ENCODE measurements at regions not wholly inside any gene's neighbourhood (a gene's known extent, or its start where the extent isn't known, plus 50 kb on each side); places are given as distances from the start of the nearest gene placed in this dataset.
"Not testable (repeated sequence)": the region's sequence is repeated elsewhere in the genome, so short reads cannot be mapped to it uniquely, and the experiment has no call there.

DNA sequence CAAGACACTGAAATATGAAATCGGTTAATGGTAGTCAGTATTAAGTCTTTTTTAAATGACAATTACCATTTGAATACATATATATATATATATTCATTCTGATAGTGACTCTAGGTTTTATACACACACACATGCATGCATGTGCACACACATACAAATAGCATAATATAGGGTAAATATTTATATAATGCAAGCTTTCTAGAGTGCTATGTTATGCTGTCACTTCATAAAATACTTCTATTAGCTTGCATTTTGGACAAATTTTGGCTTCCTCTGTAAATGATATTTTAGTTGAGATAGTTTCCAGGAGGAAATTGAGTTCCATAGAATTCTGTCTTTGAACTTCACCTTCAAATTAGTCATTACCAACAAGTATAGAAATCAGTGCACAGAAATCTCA is 89.9 kb upstream of the EPHA3 start:
- H3K27me3 ChIP-seq (ENCODE audit: low read depth), result no peaks in the 10 kb centered on the region
- no peaks in the 10 kb centered on the region for H3K36me3 ChIP-seq
- H3K27ac ChIP-seq (replicated peaks), result no peak overlapping the region
- no peak overlapping the region for H3K4me3 ChIP-seq
- H3K9me3 ChIP-seq (replicated peaks), result peaks cover 4% of the 10 kb centered on the region
- H3K4me1 ChIP-seq, result no peaks in the 10 kb centered on the region
- TF ChIP-seq, protein P1, sequence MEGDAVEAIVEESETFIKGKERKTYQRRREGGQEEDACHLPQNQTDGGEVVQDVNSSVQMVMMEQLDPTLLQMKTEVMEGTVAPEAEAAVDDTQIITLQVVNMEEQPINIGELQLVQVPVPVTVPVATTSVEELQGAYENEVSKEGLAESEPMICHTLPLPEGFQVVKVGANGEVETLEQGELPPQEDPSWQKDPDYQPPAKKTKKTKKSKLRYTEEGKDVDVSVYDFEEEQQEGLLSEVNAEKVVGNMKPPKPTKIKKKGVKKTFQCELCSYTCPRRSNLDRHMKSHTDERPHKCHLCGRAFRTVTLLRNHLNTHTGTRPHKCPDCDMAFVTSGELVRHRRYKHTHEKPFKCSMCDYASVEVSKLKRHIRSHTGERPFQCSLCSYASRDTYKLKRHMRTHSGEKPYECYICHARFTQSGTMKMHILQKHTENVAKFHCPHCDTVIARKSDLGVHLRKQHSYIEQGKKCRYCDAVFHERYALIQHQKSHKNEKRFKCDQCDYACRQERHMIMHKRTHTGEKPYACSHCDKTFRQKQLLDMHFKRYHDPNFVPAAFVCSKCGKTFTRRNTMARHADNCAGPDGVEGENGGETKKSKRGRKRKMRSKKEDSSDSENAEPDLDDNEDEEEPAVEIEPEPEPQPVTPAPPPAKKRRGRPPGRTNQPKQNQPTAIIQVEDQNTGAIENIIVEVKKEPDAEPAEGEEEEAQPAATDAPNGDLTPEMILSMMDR (IDR thresholded peaks at IDR 0.05; ENCODE audit: borderline replicate concordance), result no peak
- no peak for DNase-seq
- intact Hi-C loops (cut with micrococcal nuclease), result no loop called here

DNA sequence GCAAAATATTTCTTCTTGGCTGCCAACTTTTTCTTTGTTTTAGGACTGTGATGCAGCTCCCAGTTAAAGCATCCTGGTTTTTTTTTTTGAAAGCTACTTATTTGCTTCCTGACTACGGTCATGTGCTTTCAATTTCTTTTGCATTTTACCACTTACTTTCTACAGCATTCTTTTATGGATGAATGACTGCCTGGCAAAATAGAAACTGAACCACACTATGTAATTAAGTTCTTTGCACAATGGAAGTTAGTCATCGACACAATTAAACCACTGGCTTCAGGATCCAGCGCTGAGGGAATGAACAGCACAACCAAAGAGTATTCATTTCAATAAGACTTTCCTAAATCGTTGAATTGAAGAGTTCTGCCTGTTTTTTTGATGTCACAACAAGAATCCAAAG is 82.2 kb upstream of the EPHA3 start:
- DNase-seq, result no peak
- H3K27ac ChIP-seq (replicated peaks), result no peak overlapping the region
- H3K27me3 ChIP-seq (ENCODE audit: low read depth), result no peaks in the 10 kb centered on the region
- no peaks in the 10 kb centered on the region for H3K36me3 ChIP-seq
- no peaks in the 10 kb centered on the region for H3K4me1 ChIP-seq
- no peaks in the 10 kb centered on the region for H3K9me3 ChIP-seq (replicated peaks)
- TF ChIP-seq, protein P1 (IDR thresholded peaks at IDR 0.05; ENCODE audit: borderline replicate concordance), result no peak
- intact Hi-C loops (cut with micrococcal nuclease), result no loop called here
- H3K4me3 ChIP-seq, result no peak overlapping the region

DNA sequence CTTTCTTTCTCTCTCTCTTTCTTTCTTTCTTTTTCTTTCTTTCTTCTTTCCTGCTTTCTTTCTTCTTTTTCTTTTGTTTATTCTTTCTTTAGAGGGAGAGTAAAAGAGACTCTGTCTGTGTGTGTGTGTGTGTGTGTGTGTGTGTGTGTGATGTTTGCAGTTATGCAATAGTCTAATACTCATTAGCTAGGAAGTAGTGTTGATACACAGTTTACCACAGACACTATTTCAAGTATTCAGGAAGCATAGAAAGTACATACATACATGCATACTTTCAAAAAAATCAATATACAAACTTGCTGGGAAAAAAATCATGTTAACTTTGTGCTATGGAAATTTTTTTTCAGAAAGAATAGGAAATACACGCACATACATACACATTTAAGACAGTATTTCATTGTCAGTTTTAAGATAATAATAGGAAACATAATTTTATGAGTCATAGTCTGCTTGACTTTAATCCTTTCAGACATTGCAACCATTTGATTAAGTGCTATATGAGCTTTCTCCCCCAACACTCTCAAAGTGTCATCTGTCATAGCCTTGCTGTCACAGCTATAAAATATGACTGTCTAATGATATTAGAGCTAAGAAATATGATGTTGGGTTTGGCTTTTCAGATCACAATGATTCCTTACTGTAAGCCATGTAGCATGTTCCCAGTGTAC is 74.9 kb upstream of the EPHA3 start:
- Histone ChIP-seq H3K27ac (replicated peaks) (no peak overlapping the region), H3K27me3 (ENCODE audit: low read depth) (no peaks in the 10 kb centered on the region), H3K4me1 (no peaks in the 10 kb centered on the region), H3K4me3 (no peak overlapping the region), H3K36me3 (no peaks in the 10 kb centered on the region), H3K9me3 (replicated peaks) (peaks cover 3% of the 10 kb centered on the region)
- intact Hi-C loops (cut with micrococcal nuclease), result no loop called here
- no peak for DNase-seq
- TF ChIP-seq, protein P1 (IDR thresholded peaks at IDR 0.05; ENCODE audit: borderline replicate concordance), result no peak

DNA sequence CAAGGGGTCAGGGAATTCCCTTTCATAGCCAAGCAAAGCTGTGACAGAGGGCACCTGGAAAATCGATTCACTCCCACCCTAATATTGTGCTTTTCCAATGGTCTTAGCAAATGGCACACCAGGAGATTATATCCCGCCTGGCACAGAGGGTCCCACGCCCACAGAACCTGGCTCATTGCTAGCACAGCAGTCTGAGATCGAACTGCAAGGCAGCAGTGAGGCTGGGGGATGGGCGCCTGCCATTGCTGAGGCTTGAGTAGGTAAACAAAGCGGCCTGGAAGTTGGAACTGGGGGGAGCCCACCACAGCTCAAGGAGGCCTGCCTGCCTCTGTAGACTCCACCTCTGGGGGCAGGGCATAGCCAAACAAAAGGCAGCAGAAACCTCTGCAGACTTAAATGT is 72.7 kb upstream of the EPHA3 start:
- H3K4me1 ChIP-seq; H3K4me3 ChIP-seq; H3K27ac ChIP-seq (replicated peaks); DNase-seq; H3K36me3 ChIP-seq; H3K9me3 ChIP-seq (replicated peaks); H3K27me3 ChIP-seq (ENCODE audit: low read depth); intact Hi-C loops (cut with micrococcal nuclease): not testable (repeated sequence)

DNA sequence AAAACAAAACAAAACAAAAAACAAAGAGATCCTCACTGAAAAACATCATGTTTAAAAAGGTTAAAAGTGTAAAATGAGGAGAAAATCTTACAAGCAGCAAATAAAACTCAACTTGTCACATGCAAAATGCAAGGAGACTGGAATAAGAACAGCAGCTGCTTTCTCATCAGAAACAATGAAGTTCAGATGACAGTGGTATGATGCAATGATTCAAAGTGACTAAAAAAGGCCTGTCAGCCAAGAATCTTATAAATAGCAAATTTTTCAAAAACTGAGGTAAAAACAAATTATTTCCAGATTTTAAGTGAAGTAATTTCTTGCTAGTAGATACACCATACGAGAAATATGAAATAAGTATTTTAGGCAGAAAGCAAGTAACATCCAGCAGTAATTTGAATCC is 68.6 kb upstream of the EPHA3 start:
- H3K36me3 ChIP-seq, result no peaks in the 10 kb centered on the region
- no peak for DNase-seq
- H3K9me3 ChIP-seq (replicated peaks), result peaks cover 3% of the 10 kb centered on the region
- H3K4me1 ChIP-seq, result no peaks in the 10 kb centered on the region
- H3K27ac ChIP-seq (replicated peaks), result no peak overlapping the region
- no peak overlapping the region for H3K4me3 ChIP-seq
- no peaks in the 10 kb centered on the region for H3K27me3 ChIP-seq (ENCODE audit: low read depth)
- intact Hi-C loops (cut with micrococcal nuclease), result no loop called here
- TF ChIP-seq, protein P1 (IDR thresholded peaks at IDR 0.05; ENCODE audit: borderline replicate concordance), result no peak

DNA sequence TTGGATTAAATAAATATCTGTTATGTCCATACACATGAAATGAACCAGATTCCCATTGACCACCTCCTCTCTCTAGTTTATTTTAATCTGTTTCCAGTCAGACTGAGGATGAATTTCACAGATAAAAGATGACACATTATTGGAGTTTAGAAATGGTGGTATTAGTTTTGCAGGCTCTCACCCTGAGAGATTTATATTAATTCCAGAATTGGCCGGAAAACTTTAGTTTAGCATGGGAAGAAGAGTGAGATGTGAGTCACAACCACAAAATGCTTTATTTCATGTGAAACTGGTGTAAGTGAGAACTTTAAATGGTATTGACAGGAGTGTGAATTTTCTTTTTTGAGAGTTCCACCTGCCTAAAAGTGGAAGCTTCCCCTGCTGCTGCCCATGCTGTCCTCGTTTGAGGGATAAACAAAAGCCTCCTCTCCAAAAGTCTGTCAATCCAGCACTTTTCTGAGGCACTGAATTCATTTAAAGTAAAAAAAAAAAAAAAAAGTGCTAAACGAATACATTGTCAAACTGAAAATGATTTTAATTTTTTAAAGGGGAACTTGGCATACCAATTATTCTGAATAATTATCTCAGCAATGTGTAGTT is 65.1 kb upstream of the EPHA3 start:
- TF ChIP-seq, protein P1 (IDR thresholded peaks at IDR 0.05; ENCODE audit: borderline replicate concordance), result no peak
- intact Hi-C loops (cut with micrococcal nuclease), result no loop called here
- Histone ChIP-seq H3K4me3 (no peak overlapping the region), H3K9me3 (replicated peaks) (no peaks in the 10 kb centered on the region), H3K4me1 (no peaks in the 10 kb centered on the region), H3K36me3 (no peaks in the 10 kb centered on the region), H3K27me3 (ENCODE audit: low read depth) (no peaks in the 10 kb centered on the region), H3K27ac (replicated peaks) (no peak overlapping the region)
- DNase-seq, result no peak
